GM12878 (cell line): ENCODE measurements at regions not wholly inside any gene's neighbourhood (a gene's known extent, or its start where the extent isn't known, plus 50 kb on each side); places are given as distances from the start of the nearest gene placed in this dataset.

Source experiments
- ATAC-seq: fragments of 200-7000 bp; cut with Tn5 transposase; 3 replicates; pipeline ENCODE4 v1.9.1; 2020; ENCODE audit warnings: mild to moderate bottlenecking, moderate library complexity
- BruUV-seq: library from RNA; stranded (reverse); fragments of 400-500 nt; replicated peaks from 2 replicates; lab custom pipeline; 2021; lab: Mats Ljungman, UMichigan
- CTCF ChIA-PET: fragments of 300-600 bp; sonication (Branson Sonifier 250); formaldehyde crosslinking; extraction: SDS; loops from one replicate; lab custom pipeline; 2021; ENCODE audit warnings: inconsistent platforms; lab: Yijun Ruan, JAX
- POLR2A ChIA-PET: fragments of 350-600 bp; formaldehyde crosslinking; extraction: SDS; loops from one replicate; lab custom pipeline; 2021; ENCODE audit warnings: inconsistent platforms; lab: Charles Lee
- RAD21 ChIA-PET: fragments of 300-600 bp; sonication (Branson Sonifier 250); formaldehyde crosslinking; loops from one replicate; lab custom pipeline; 2023; ENCODE audit warnings: antibody characterized with exemption; ENCODE audit not compliant: unreplicated experiment; lab: Charles Lee
- SMC1A ChIA-PET: fragments of 300-600 bp; sonication (Branson Sonifier 250); formaldehyde crosslinking; loops from one replicate; lab custom pipeline; 2023; ENCODE audit not compliant: unreplicated experiment, uncharacterized antibody; lab: Charles Lee
- DNase-seq: peaks from one replicate; pipeline ENCODE4 v3.0.0-alpha.2; 2011; ENCODE audit warnings: low read depth, low spot score
- FAIRE-seq: peaks from 3 replicates; lab custom pipeline; 2011; peaks lifted over from hg19 to GRCh38; lab: Jason Lieb, UNC
- H2AFZ ChIP-seq: 2 replicates; pipeline ENCODE4 v1.6.0; 2011; ENCODE audit warnings: low read depth, low read length, control low read depth; ENCODE audit not compliant: control insufficient read depth
- H3K27ac ChIP-seq: 2 replicates; pipeline ENCODE4 v1.5.1; 2011; ENCODE audit warnings: control low read depth; ENCODE audit not compliant: control insufficient read depth, insufficient read depth
- H3K27me3 ChIP-seq, 2 experiments: replicated peaks in 1 of 2; 2 replicates each; pipeline versions ENCODE4 v1.6.0 to v1.6.1; 2011; ENCODE audit warnings: low read length in 1 of 2; ENCODE audit not compliant: control insufficient read depth in 2 of 2, insufficient read depth in 2 of 2
- H3K36me3 ChIP-seq, 2 experiments: 2 replicates each; pipeline ENCODE4 v1.5.1; 2011; ENCODE audit warnings: low read length in 1 of 2; ENCODE audit not compliant: control insufficient read depth in 2 of 2, insufficient read depth in 2 of 2
- H3K4me1 ChIP-seq: 2 replicates; pipeline ENCODE4 v1.6.1; 2011; ENCODE audit warnings: mild to moderate bottlenecking, low read length, moderate library complexity, mixed read lengths; ENCODE audit not compliant: control insufficient read depth, insufficient read depth
- H3K4me2 ChIP-seq: 2 replicates; pipeline ENCODE4 v1.6.0; 2011; ENCODE audit warnings: control low read depth; ENCODE audit not compliant: control insufficient read depth, insufficient read depth
- H3K4me3 ChIP-seq: fragments of 200-600 bp; sonication (generic); 2 replicates; pipeline ENCODE4 v1.5.1; 2016
- H3K79me2 ChIP-seq: 2 replicates; pipeline ENCODE4 v1.6.0; 2011; ENCODE audit warnings: low read length; ENCODE audit not compliant: control insufficient read depth, insufficient read depth
- H3K9ac ChIP-seq: 2 replicates; pipeline ENCODE4 v1.8.0; 2011; ENCODE audit warnings: low read length, control low read depth, mixed read lengths; ENCODE audit not compliant: control insufficient read depth, insufficient read depth
- H3K9me3 ChIP-seq: replicated peaks from 3 replicates; pipeline ENCODE4 v1.5.1; 2011; ENCODE audit warnings: mild to moderate bottlenecking, low read length; ENCODE audit not compliant: control insufficient read depth, insufficient read depth
- H4K20me1 ChIP-seq: 2 replicates; pipeline ENCODE4 v1.6.0; 2011; ENCODE audit not compliant: control insufficient read depth, insufficient read depth
- CREM ChIP-seq: IDR thresholded peaks from 2 replicates; pipeline ENCODE4 v1.6.1; 2014; ENCODE audit warnings: antibody characterized with exemption, low read depth
- MLLT1 ChIP-seq: fragments of 450-650 bp; IDR thresholded peaks from 2 replicates; pipeline ENCODE4 v1.6.1; 2016; ENCODE audit warnings: mild to moderate bottlenecking
- NFIC ChIP-seq: IDR thresholded peaks from 2 replicates; pipeline ENCODE4 v1.6.1; 2012; ENCODE audit warnings: low read depth, mild to moderate bottlenecking, inconsistent platforms, low read length, moderate library complexity
- NR2C1 ChIP-seq: fragments of 450-650 bp; IDR thresholded peaks from 2 replicates; pipeline ENCODE4 v1.6.1; 2017; ENCODE audit warnings: antibody characterized with exemption, mild to moderate bottlenecking, moderate library complexity
- NR2C2 ChIP-seq: IDR thresholded peaks from 2 replicates; pipeline ENCODE4 v1.6.1; 2011; ENCODE audit warnings: borderline replicate concordance, low read depth; ENCODE audit not compliant: control insufficient read depth, insufficient read length
- SREBF2 ChIP-seq: IDR thresholded peaks from 2 replicates; pipeline ENCODE4 v1.6.1; 2012; ENCODE audit warnings: mild to moderate bottlenecking, low read length
- in situ Hi-C: fragments of 300-500 bp; cut with MboI; formaldehyde crosslinking; loops from 9 replicates; pipeline ENCODE4 v1.14.3; 2018; ENCODE audit warnings: mixed read lengths
- intact Hi-C: fragments of 100-400 bp; cut with micrococcal nuclease; formaldehyde crosslinking; loops from one replicate; pipeline ENCODE4 v1.14.2; 2022; ENCODE audit not compliant: unreplicated experiment
- TF ChIP-seq, protein P1 (sequence below): IDR thresholded peaks from 2 replicates; pipeline ENCODE4 v1.6.1; 2012; ENCODE audit warnings: mild to moderate bottlenecking, low read depth, low read length

- DNase-seq (no peak), FAIRE-seq (no peak), ATAC-seq (no peak)
- Histone ChIP-seq H3K4me3 (no peak overlapping the region), H3K36me3 (no peaks in the 10 kb centered on the region), H3K9ac (no peak overlapping the region), H3K79me2 (no peaks in the 10 kb centered on the region), H4K20me1 (no peaks in the 10 kb centered on the region), H3K4me2 (no peak overlapping the region), H2AFZ (no peak overlapping the region), H3K27ac (no peak overlapping the region), H3K4me1 (no peaks in the 10 kb centered on the region), H3K27me3 (no peaks in the 10 kb centered on the region), H3K9me3 (no peaks in the 10 kb centered on the region)
- SMC1A ChIA-PET = no interaction called here
- CTCF ChIA-PET = no interaction called here
- no TSS peak for BruUV-seq
- TF ChIP-seq NR2C2 = no peak
- no peak for TF ChIP-seq NFIC
- no peak for TF ChIP-seq NR2C1
- TF ChIP-seq, protein P1, sequence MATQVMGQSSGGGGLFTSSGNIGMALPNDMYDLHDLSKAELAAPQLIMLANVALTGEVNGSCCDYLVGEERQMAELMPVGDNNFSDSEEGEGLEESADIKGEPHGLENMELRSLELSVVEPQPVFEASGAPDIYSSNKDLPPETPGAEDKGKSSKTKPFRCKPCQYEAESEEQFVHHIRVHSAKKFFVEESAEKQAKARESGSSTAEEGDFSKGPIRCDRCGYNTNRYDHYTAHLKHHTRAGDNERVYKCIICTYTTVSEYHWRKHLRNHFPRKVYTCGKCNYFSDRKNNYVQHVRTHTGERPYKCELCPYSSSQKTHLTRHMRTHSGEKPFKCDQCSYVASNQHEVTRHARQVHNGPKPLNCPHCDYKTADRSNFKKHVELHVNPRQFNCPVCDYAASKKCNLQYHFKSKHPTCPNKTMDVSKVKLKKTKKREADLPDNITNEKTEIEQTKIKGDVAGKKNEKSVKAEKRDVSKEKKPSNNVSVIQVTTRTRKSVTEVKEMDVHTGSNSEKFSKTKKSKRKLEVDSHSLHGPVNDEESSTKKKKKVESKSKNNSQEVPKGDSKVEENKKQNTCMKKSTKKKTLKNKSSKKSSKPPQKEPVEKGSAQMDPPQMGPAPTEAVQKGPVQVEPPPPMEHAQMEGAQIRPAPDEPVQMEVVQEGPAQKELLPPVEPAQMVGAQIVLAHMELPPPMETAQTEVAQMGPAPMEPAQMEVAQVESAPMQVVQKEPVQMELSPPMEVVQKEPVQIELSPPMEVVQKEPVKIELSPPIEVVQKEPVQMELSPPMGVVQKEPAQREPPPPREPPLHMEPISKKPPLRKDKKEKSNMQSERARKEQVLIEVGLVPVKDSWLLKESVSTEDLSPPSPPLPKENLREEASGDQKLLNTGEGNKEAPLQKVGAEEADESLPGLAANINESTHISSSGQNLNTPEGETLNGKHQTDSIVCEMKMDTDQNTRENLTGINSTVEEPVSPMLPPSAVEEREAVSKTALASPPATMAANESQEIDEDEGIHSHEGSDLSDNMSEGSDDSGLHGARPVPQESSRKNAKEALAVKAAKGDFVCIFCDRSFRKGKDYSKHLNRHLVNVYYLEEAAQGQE = no peak
- TF ChIP-seq SREBF2 = no peak
- no peak for TF ChIP-seq CREM
- no peak for TF ChIP-seq MLLT1
- in situ Hi-C loops = no loop called here
- POLR2A ChIA-PET = no interaction called here
- intact Hi-C loops = no loop called here
- RAD21 ChIA-PET = no interaction called here
Observed at GRCh38 chr4:133801883-133802282, 399.7 kb downstream of the PABPC4L start.
